HepG2 (cell line): ENCODE measurements at regions not wholly inside any gene's neighbourhood (a gene's known extent, or its start where the extent isn't known, plus 50 kb on each side); places are given as distances from the start of the nearest gene placed in this dataset.

Experiments
- ATF7 ChIP-seq, 2 experiments: fragments of 450-650 bp in 1 of 2; sonication (generic) in 1 of 2; formaldehyde crosslinking in 1 of 2; IDR thresholded peaks; 2 replicates each; pipeline versions ENCODE4 v1.4.0 to v1.6.1; 2016 to 2020; ENCODE audit warnings: antibody characterized with exemption in 1 of 2, mild to moderate bottlenecking in 1 of 2, missing genetic modification reagents in 1 of 2
- CHD2 ChIP-seq: IDR thresholded peaks from 2 replicates; pipeline ENCODE4 v1.6.1; 2011; ENCODE audit warnings: low read depth, low read length, improper control_type of control experiment
- NFKBIZ ChIP-seq: IDR thresholded peaks from 2 replicates; pipeline ENCODE4 v1.6.1; 2018; ENCODE audit warnings: missing genetic modification reagents, missing compliant biosample characterization
- YEATS2 ChIP-seq: sonication (generic); formaldehyde crosslinking; IDR thresholded peaks from 2 replicates; pipeline ENCODE4 v1.4.0; 2020; ENCODE audit warnings: missing genetic modification reagents, borderline replicate concordance
- ZNF644 ChIP-seq: IDR thresholded peaks from 2 replicates; pipeline ENCODE4 v1.6.1; 2016; ENCODE audit warnings: low read depth
- ZNF891 ChIP-seq: sonication (generic); formaldehyde crosslinking; IDR thresholded peaks from 2 replicates; pipeline ENCODE4 v1.5.0; 2020; ENCODE audit warnings: mild to moderate bottlenecking, missing genetic modification reagents
- TF ChIP-seq, protein P1 (sequence below): sonication (generic); formaldehyde crosslinking; IDR thresholded peaks from 2 replicates; pipeline ENCODE4 v1.9.0; 2022; ENCODE audit warnings: missing genetic modification reagents, mild to moderate bottlenecking, borderline replicate concordance
- TF ChIP-seq, protein P2 (sequence below): sonication (generic); formaldehyde crosslinking; IDR thresholded peaks from one replicate; pipeline ENCODE4 v1.5.1; 2020; ENCODE audit warnings: mild to moderate bottlenecking, missing genetic modification reagents; ENCODE audit errors: not compliant biosample characterization
- TF ChIP-seq, protein P3 (sequence below): sonication (generic); formaldehyde crosslinking; IDR thresholded peaks from 2 replicates; pipeline ENCODE4 v1.4.0; 2020; ENCODE audit warnings: mild to moderate bottlenecking, missing genetic modification reagents

DNA sequence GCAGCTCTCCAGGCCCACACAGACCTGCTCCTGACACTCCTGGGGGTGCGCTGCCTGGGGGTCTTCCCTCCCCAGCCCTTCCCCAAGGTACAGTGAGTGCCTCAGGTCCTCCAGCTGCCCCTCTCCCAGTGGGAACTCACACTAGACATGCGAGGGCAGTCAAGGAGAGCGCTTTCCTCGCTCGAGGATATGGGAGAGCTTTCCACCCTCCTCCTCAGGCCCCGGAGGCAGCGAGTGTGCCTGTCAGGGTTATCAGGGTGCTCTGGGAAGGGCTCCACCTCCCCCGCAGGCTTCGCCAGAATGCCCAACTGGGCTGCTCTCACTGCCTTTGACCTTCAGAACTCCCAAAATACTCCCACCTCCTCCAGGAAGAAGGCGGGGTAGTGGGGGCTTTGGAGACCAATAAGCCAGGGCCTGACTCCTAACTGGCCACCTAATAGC, 85.7 kb upstream of the LAPTM4A start (continued):
- TF ChIP-seq, protein P1, sequence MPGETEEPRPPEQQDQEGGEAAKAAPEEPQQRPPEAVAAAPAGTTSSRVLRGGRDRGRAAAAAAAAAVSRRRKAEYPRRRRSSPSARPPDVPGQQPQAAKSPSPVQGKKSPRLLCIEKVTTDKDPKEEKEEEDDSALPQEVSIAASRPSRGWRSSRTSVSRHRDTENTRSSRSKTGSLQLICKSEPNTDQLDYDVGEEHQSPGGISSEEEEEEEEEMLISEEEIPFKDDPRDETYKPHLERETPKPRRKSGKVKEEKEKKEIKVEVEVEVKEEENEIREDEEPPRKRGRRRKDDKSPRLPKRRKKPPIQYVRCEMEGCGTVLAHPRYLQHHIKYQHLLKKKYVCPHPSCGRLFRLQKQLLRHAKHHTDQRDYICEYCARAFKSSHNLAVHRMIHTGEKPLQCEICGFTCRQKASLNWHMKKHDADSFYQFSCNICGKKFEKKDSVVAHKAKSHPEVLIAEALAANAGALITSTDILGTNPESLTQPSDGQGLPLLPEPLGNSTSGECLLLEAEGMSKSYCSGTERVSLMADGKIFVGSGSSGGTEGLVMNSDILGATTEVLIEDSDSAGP = 0 out of 2 replicates have a peak, but pooled peaks have one; percentile 3
- TF ChIP-seq ATF7 (IDR thresholded peaks at IDR 0.05) (no peak), ATF7 (CRISPR knock-in tag; IDR thresholded peaks at IDR 0.05) (no peak), NFKBIZ (no peak), CHD2 (no peak), ZNF644 (CRISPR knock-in tag) (no peak), ZNF891 (CRISPR knock-in tag) (0 out of 2 replicates have a peak, but pooled peaks have one; percentile 13), YEATS2 (no peak)
- TF ChIP-seq, protein P2, sequence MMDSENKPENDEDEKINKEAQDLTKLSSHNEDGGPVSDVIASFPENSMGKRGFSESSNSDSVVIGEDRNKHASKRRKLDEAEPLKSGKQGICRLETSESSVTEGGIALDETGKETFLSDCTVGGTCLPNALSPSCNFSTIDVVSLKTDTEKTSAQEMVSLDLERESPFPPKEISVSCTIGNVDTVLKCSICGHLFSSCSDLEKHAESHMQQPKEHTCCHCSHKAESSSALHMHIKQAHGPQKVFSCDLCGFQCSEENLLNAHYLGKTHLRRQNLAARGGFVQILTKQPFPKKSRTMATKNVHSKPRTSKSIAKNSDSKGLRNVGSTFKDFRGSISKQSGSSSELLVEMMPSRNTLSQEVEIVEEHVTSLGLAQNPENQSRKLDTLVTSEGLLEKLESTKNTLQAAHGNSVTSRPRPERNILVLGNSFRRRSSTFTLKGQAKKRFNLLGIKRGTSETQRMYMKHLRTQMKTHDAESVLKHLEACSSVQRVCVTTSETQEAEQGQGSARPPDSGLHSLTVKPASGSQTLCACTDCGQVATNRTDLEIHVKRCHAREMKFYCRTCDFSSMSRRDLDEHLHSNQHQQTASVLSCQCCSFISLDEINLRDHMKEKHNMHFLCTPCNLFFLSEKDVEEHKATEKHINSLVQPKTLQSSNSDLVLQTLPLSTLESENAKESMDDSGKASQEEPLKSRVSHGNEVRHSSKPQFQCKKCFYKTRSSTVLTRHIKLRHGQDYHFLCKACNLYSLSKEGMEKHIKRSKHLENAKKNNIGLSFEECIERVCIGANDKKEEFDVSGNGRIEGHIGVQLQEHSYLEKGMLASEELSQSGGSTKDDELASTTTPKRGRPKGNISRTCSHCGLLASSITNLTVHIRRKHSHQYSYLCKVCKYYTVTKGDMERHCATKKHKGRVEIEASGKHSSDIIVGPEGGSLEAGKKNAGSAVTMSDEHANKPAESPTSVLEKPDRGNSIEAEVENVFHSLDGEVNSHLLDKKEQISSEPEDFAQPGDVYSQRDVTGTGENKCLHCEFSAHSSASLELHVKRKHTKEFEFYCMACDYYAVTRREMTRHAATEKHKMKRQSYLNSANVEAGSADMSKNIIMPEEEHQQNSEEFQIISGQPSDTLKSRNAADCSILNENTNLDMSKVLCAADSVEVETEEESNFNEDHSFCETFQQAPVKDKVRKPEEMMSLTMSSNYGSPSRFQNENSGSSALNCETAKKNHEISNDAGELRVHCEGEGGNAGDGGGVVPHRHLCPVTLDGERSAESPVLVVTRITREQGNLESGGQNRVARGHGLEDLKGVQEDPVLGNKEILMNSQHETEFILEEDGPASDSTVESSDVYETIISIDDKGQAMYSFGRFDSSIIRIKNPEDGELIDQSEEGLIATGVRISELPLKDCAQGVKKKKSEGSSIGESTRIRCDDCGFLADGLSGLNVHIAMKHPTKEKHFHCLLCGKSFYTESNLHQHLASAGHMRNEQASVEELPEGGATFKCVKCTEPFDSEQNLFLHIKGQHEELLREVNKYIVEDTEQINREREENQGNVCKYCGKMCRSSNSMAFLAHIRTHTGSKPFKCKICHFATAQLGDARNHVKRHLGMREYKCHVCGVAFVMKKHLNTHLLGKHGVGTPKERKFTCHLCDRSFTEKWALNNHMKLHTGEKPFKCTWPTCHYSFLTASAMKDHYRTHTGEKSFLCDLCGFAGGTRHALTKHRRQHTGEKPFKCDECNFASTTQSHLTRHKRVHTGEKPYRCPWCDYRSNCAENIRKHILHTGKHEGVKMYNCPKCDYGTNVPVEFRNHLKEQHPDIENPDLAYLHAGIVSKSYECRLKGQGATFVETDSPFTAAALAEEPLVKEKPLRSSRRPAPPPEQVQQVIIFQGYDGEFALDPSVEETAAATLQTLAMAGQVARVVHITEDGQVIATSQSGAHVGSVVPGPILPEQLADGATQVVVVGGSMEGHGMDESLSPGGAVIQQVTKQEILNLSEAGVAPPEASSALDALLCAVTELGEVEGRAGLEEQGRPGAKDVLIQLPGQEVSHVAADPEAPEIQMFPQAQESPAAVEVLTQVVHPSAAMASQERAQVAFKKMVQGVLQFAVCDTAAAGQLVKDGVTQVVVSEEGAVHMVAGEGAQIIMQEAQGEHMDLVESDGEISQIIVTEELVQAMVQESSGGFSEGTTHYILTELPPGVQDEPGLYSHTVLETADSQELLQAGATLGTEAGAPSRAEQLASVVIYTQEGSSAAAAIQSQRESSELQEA (CRISPR knock-in tag) = no peak
- TF ChIP-seq, protein P3, sequence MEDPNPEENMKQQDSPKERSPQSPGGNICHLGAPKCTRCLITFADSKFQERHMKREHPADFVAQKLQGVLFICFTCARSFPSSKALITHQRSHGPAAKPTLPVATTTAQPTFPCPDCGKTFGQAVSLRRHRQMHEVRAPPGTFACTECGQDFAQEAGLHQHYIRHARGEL (CRISPR knock-in tag) = no peak
- TF ChIP-seq, all 625 proteins: peak for 10
